B cell (primary cell): ENCODE measurements at regions not wholly inside any gene's neighbourhood (a gene's known extent, or its start where the extent isn't known, plus 50 kb on each side); places are given as distances from the start of the nearest gene placed in this dataset.

Experiments used
- ATAC-seq: fragments of 200-7000 bp; cut with Tn5 transposase; one replicate; pipeline ENCODE4 v1.10.0; 2021; ENCODE audit warnings: low read depth, mild to moderate bottlenecking, moderate number of reproducible peaks, moderate library complexity
- CTCF ChIA-PET: fragments of 350-600 bp; sonication (Branson Sonifier 250); formaldehyde crosslinking; loops from one replicate; lab custom pipeline; 2021; ENCODE audit warnings: antibody characterized with exemption, inconsistent platforms; lab: Charles Lee
- POLR2A ChIA-PET: fragments of 350-600 bp; sonication (Branson Sonifier 250); formaldehyde crosslinking; loops from one replicate; lab custom pipeline; 2021; ENCODE audit warnings: antibody characterized with exemption; lab: Charles Lee
- DNase-seq: peaks from one replicate; pipeline ENCODE4 v3.0.0; 2013
- H2AFZ ChIP-seq: 2 replicates; pipeline ENCODE4 v1.6.1; 2012; ENCODE audit warnings: mild to moderate bottlenecking, low read depth, low read length; ENCODE audit not compliant: insufficient read depth, poor library complexity, severe bottlenecking
- H3K27ac ChIP-seq, 2 donors: 1 replicate in 1 of 2; 2 replicates in 1 of 2; pipeline ENCODE4 v1.5.1; 2012 to 2013; ENCODE audit warnings: low read length in 2 of 2, mild to moderate bottlenecking in 2 of 2, moderate library complexity in 1 of 2
- H3K27me3 ChIP-seq, 4 experiments: fragments of 200-600 bp in 1 of 4; sonication (generic) in 1 of 4; replicated peaks in 1 of 4; 1 replicate in 2 of 4; 2 replicates in 2 of 4; pipeline versions ENCODE4 v1.6.1 to v1.7.0; 2013 to 2016; ENCODE audit warnings: low read length in 3 of 4, mild to moderate bottlenecking in 2 of 4, mixed read lengths in 1 of 4, moderate library complexity in 1 of 4; ENCODE audit not compliant: insufficient read depth in 4 of 4, control insufficient read depth in 3 of 4; ENCODE audit errors: control extremely low read depth in 1 of 4
- H3K36me3 ChIP-seq, 2 experiments: replicated peaks in 1 of 2; 1 replicate in 1 of 2; 2 replicates in 1 of 2; pipeline versions ENCODE4 v1.6.1 to v1.7.1; 2013; ENCODE audit warnings: low read length in 1 of 2; ENCODE audit not compliant: insufficient read depth in 2 of 2, control insufficient read depth in 1 of 2; ENCODE audit errors: control extremely low read depth in 1 of 2, extremely low read depth in 1 of 2
- H3K4me1 ChIP-seq, 2 donors: fragments of 200-600 bp in 1 of 2; sonication (generic) in 1 of 2; 1 replicate in 1 of 2; 2 replicates in 1 of 2; pipeline versions ENCODE4 v1.5.1 to v1.6.1; 2013 to 2017; ENCODE audit warnings: low read length in 2 of 2; ENCODE audit not compliant: control insufficient read depth in 2 of 2, insufficient read depth in 2 of 2
- H3K4me2 ChIP-seq: replicated peaks from 2 replicates; pipeline ENCODE3; 2012; ENCODE audit warnings: mild to moderate bottlenecking, low read depth, low read length; ENCODE audit not compliant: poor library complexity, severe bottlenecking
- H3K4me3 ChIP-seq, 5 experiments: fragments of 200-600 bp in 1 of 5; sonication (generic) in 1 of 5; 1 replicate in 3 of 5; 2 replicates in 2 of 5; pipeline versions ENCODE4 v1.5.1 to v1.7.0; 2011 to 2016; ENCODE audit warnings: low read length in 4 of 5, mild to moderate bottlenecking in 4 of 5, low read depth in 2 of 5, control low read depth in 1 of 5, moderate library complexity in 1 of 5; ENCODE audit not compliant: insufficient read depth in 1 of 5; ENCODE audit errors: control extremely low read depth in 1 of 5, extremely low read depth in 1 of 5
- H3K79me2 ChIP-seq: fragments of 200-600 bp; sonication (generic); one replicate; pipeline ENCODE4 v1.6.0; 2016; ENCODE audit warnings: low read length; ENCODE audit not compliant: control insufficient read depth, insufficient read depth
- H3K9ac ChIP-seq: fragments of 200-600 bp; sonication (generic); 2 replicates; pipeline ENCODE4 v1.6.1; 2017; ENCODE audit warnings: mild to moderate bottlenecking, low read length, moderate library complexity
- H3K9me3 ChIP-seq, 3 donors: one replicate each; pipeline versions ENCODE4 v1.6.1 to v1.7.1; 2013; ENCODE audit warnings: low read length in 2 of 3; ENCODE audit not compliant: control insufficient read depth in 2 of 3, insufficient read depth in 1 of 3; ENCODE audit errors: control extremely low read depth in 1 of 3
- H4K20me1 ChIP-seq: 2 replicates; pipeline ENCODE4 v1.6.0; 2012; ENCODE audit warnings: mild to moderate bottlenecking, low read length; ENCODE audit not compliant: insufficient read depth, control insufficient read depth, poor library complexity, severe bottlenecking
- H3K27ac Mint-ChIP-seq: one replicate; pipeline ENCODE4 v1.8.0; 2021; ENCODE audit warnings: mixed read lengths
- H3K27me3 Mint-ChIP-seq: one replicate; pipeline ENCODE4 v1.8.0; 2021; ENCODE audit warnings: mixed read lengths
- H3K4me1 Mint-ChIP-seq: one replicate; pipeline ENCODE4 v1.8.0; 2021; ENCODE audit warnings: mixed read lengths
- H3K4me3 Mint-ChIP-seq: one replicate; pipeline ENCODE4 v1.8.0; 2021; ENCODE audit warnings: mixed read lengths
- H3K9me3 Mint-ChIP-seq: one replicate; pipeline ENCODE4 v1.8.0; 2022; ENCODE audit warnings: mixed read lengths; ENCODE audit not compliant: insufficient read depth
- EZH2 ChIP-seq: IDR thresholded peaks from 2 replicates; pipeline ENCODE4 v1.6.1; 2012; ENCODE audit warnings: borderline replicate concordance, low read depth, mild to moderate bottlenecking, moderate library complexity, low read length; ENCODE audit not compliant: insufficient read depth, poor library complexity, severe bottlenecking
- WGBS: methylation state at CpG from one replicate; pipeline ENCODE4 v1.1.5; 2013; ENCODE audit warnings: missing lambda C conversion rate; ENCODE audit not compliant: insufficient coverage; 5-methylcytosine and 5-hydroxymethylcytosine counted together
- intact Hi-C: fragments of 100-400 bp; cut with micrococcal nuclease; formaldehyde crosslinking; loops from one replicate; pipeline ENCODE4 v1.10.0; 2022
- TF ChIP-seq, protein P1 (sequence below): fragments of 200-600 bp; IDR thresholded peaks from one replicate; pipeline ENCODE4 v1.8.0; 2022; ENCODE audit warnings: antibody characterized with exemption, mild to moderate bottlenecking

DNA sequence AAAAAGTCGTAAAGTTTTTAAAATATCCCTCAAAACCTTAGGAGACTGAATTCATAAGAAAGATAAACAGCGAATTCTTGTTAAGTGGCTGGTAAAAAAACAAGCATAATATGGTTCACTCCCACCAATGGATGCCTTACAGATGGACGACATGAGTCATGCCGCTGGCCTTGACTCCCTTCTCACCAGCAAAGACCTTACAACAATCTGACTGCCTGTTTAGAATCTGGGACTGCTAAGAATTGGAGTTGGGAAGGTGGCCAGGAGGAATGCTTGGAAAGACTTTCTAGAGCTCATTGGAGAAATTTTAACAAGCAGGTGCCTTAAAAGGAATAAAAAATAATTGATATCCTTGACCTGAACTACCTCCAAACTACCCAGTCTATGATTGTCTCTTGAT, 206.9 kb upstream of the FMN2 start:
- no peaks in the 10 kb centered on the region for H3K36me3 ChIP-seq
- ChIA-PET POLR2A (no interaction called here), CTCF (no interaction called here)
- no peaks in the 10 kb centered on the region for H3K4me1 ChIP-seq
- no peak overlapping the region for H3K4me3 ChIP-seq
- no peak overlapping the region for H3K27ac Mint-ChIP-seq
- no peak overlapping the region for H3K4me3 Mint-ChIP-seq
- DNase-seq (no peak), ATAC-seq (no peak)
- no peaks in the 10 kb centered on the region for H3K79me2 ChIP-seq
- no peaks in the 10 kb centered on the region for H3K27me3 Mint-ChIP-seq
- no peaks in the 10 kb centered on the region for H3K27me3 ChIP-seq
- no peak overlapping the region for H3K9ac ChIP-seq
- no peak overlapping the region for H2AFZ ChIP-seq
- no peaks in the 10 kb centered on the region for H3K9me3 Mint-ChIP-seq
- no peak overlapping the region for H3K27ac ChIP-seq
- no peak for TF ChIP-seq EZH2
- TF ChIP-seq, protein P1, sequence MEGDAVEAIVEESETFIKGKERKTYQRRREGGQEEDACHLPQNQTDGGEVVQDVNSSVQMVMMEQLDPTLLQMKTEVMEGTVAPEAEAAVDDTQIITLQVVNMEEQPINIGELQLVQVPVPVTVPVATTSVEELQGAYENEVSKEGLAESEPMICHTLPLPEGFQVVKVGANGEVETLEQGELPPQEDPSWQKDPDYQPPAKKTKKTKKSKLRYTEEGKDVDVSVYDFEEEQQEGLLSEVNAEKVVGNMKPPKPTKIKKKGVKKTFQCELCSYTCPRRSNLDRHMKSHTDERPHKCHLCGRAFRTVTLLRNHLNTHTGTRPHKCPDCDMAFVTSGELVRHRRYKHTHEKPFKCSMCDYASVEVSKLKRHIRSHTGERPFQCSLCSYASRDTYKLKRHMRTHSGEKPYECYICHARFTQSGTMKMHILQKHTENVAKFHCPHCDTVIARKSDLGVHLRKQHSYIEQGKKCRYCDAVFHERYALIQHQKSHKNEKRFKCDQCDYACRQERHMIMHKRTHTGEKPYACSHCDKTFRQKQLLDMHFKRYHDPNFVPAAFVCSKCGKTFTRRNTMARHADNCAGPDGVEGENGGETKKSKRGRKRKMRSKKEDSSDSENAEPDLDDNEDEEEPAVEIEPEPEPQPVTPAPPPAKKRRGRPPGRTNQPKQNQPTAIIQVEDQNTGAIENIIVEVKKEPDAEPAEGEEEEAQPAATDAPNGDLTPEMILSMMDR = no peak
- intact Hi-C loops = no loop called here
- no peaks in the 10 kb centered on the region for H3K9me3 ChIP-seq
- no peak overlapping the region for H3K4me2 ChIP-seq
- H3K4me1 Mint-ChIP-seq = no peaks in the 10 kb centered on the region
- H4K20me1 ChIP-seq = no peaks in the 10 kb centered on the region
- no CpG with 5 or more reads among the region's 4 CpGs for WGBS

DNA sequence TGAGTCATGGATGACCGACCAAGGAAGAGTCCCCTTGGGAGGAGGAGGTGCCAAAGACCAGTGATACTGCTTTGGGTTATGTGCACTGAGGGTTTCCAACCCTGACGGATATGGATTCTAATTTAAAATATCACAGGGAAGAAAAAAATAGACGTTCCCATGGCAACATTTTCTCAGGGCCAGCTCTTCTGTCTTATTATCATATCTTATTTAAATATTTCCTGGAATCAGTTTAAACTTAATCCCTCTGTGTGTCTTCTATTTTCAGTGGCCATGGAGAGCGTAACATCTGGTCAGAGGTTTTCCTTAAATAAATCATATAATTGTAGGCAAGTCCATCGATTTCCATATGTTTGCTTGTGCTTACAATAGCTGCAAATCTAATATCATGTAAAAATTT, 205.4 kb upstream of the FMN2 start:
- Histone ChIP-seq H3K36me3 (no peaks in the 10 kb centered on the region), H3K9me3 (no peaks in the 10 kb centered on the region), H4K20me1 (no peaks in the 10 kb centered on the region), H3K27me3 (no peaks in the 10 kb centered on the region), H2AFZ (no peak overlapping the region), H3K9ac (no peak overlapping the region), H3K4me2 (no peak overlapping the region), H3K4me1 (no peaks in the 10 kb centered on the region), H3K79me2 (no peaks in the 10 kb centered on the region), H3K27ac (no peak overlapping the region), H3K4me3 (no peak overlapping the region)
- no peaks in the 10 kb centered on the region for H3K9me3 Mint-ChIP-seq
- H3K27ac Mint-ChIP-seq = no peak overlapping the region
- H3K4me3 Mint-ChIP-seq = no peak overlapping the region
- DNase-seq (no peak), ATAC-seq (no peak)
- TF ChIP-seq, protein P1 = no peak
- TF ChIP-seq EZH2 = no peak
- WGBS = 80% methylated on average over 1 of the region's 5 CpGs
- POLR2A ChIA-PET = no interaction called here
- no peaks in the 10 kb centered on the region for H3K4me1 Mint-ChIP-seq
- intact Hi-C loops = no loop called here
- H3K27me3 Mint-ChIP-seq = no peaks in the 10 kb centered on the region
- CTCF ChIA-PET = interaction anchor here (1.2 kb wide), 1 partner anchor 12 kb away, joined by 6 read pairs; no protein-coding TSS in a partner anchor
